Common myeloid progenitor, CD34-positive (primary cell): ENCODE measurements at regions not wholly inside any gene's neighbourhood (a gene's known extent, or its start where the extent isn't known, plus 50 kb on each side); places are given as distances from the start of the nearest gene placed in this dataset.

Experiments used
- CTCF ChIA-PET: fragments of 350-600 bp; sonication (Branson Sonifier 250); formaldehyde crosslinking; loops from one replicate; lab custom pipeline; 2021; ENCODE audit warnings: antibody characterized with exemption; lab: Charles Lee
- POLR2A ChIA-PET: fragments of 350-600 bp; sonication (Branson Sonifier 250); formaldehyde crosslinking; loops from one replicate; lab custom pipeline; 2021; ENCODE audit warnings: antibody characterized with exemption; lab: Charles Lee
- DNase-seq, 3 donors: peaks; one replicate each; pipeline versions ENCODE4 v3.0.0 to v3.0.0-alpha.2; 2013
- H3K27ac ChIP-seq, 2 experiments: 1 replicate in 1 of 2; 2 replicates in 1 of 2; pipeline ENCODE4 v1.7.0; 2013; ENCODE audit warnings: inconsistent platforms in 2 of 2, low read length in 2 of 2, mild to moderate bottlenecking in 2 of 2, low read depth in 1 of 2, moderate library complexity in 1 of 2; ENCODE audit not compliant: severe bottlenecking in 2 of 2, insufficient read depth in 1 of 2, poor library complexity in 1 of 2
- H3K27me3 ChIP-seq, 5 experiments: replicated peaks in 2 of 5; 1 replicate in 3 of 5; 2 replicates in 2 of 5; pipeline versions ENCODE4 v1.6.1 to v1.7.0; 2013; ENCODE audit warnings: low read length in 4 of 5, mild to moderate bottlenecking in 2 of 5, moderate library complexity in 2 of 5, inconsistent platforms in 1 of 5; ENCODE audit not compliant: insufficient read depth in 5 of 5, control insufficient read depth in 4 of 5
- H3K36me3 ChIP-seq, 4 experiments: 1 replicate in 2 of 4; 2 replicates in 2 of 4; pipeline versions ENCODE4 v1.6.1 to v1.7.0; 2013; ENCODE audit warnings: low read length in 3 of 4, control low read depth in 1 of 4, mild to moderate bottlenecking in 1 of 4; ENCODE audit not compliant: control insufficient read depth in 4 of 4, insufficient read depth in 4 of 4
- H3K4me1 ChIP-seq, 4 experiments: 1 replicate in 3 of 4; 2 replicates in 1 of 4; pipeline versions ENCODE4 v1.6.1 to v1.7.1; 2013; ENCODE audit warnings: low read length in 3 of 4, mild to moderate bottlenecking in 3 of 4, control low read depth in 1 of 4, inconsistent platforms in 1 of 4, moderate library complexity in 1 of 4; ENCODE audit not compliant: control insufficient read depth in 4 of 4, insufficient read depth in 4 of 4; ENCODE audit errors: control extremely low read depth in 1 of 4
- H3K4me3 ChIP-seq, 7 experiments: 1 replicate in 4 of 7; 2 replicates in 3 of 7; pipeline versions ENCODE4 v1.5.1 to v1.7.0; 2013; ENCODE audit warnings: mild to moderate bottlenecking in 7 of 7, low read length in 6 of 7, moderate library complexity in 6 of 7, inconsistent platforms in 2 of 7, low read depth in 2 of 7, control low read depth in 1 of 7; ENCODE audit not compliant: insufficient read depth in 4 of 7, control insufficient read depth in 1 of 7; ENCODE audit errors: extremely low read depth in 1 of 7
- H3K9me3 ChIP-seq, 5 experiments: 1 replicate in 4 of 5; 2 replicates in 1 of 5; pipeline versions ENCODE4 v1.6.1 to v1.7.1; 2013; ENCODE audit warnings: low read length in 4 of 5, mild to moderate bottlenecking in 2 of 5, inconsistent platforms in 1 of 5, low read depth in 1 of 5, moderate library complexity in 1 of 5; ENCODE audit not compliant: control insufficient read depth in 4 of 5, insufficient read depth in 2 of 5; ENCODE audit errors: control extremely low read depth in 1 of 5
- WGBS: methylation state at CpG from one replicate; pipeline ENCODE4 v1.1.5; 2013; ENCODE audit not compliant: insufficient coverage; 5-methylcytosine and 5-hydroxymethylcytosine counted together

- 91% methylated on average over 12 of the region's 15 CpGs for WGBS
- ChIA-PET CTCF (no interaction called here), POLR2A (no interaction called here)
- DNase-seq: no peak
- Histone ChIP-seq H3K36me3 (no peaks in the 10 kb centered on the region), H3K4me1 (no peaks in the 10 kb centered on the region), H3K4me3 (no peak overlapping the region), H3K27me3 (no peaks in the 10 kb centered on the region), H3K27ac (no peak overlapping the region), H3K9me3 (peaks cover 0 to 3% (median 2%) of the 10 kb centered on the region in 5 experiments)
Measured at GRCh38 chrX:149114001-149114400, 391.1 kb downstream of the IDS start.

GRCh38 chrX:149097786-149098185 is 407.3 kb downstream of the IDS start:
- DNase-seq: peak; percentile 22 to 69 (median 57)
- Histone ChIP-seq H3K4me1 (peaks cover 0 to 8% (median 5%) of the 10 kb centered on the region in 4 experiments), H3K27me3 (no peaks in the 10 kb centered on the region), H3K4me3 (peak overlapping the region in 1 of 7 experiments; percentile 16), H3K36me3 (no peaks in the 10 kb centered on the region), H3K9me3 (peaks cover 0 to 2% (median 0%) of the 10 kb centered on the region in 5 experiments), H3K27ac (peak overlapping the region in 1 of 2 experiments; percentile 11)
- ChIA-PET POLR2A (no interaction called here), CTCF (no interaction called here)

GRCh38 chrX:149092179-149092578 is 412.9 kb downstream of the IDS start:
- no peak for DNase-seq
- peaks cover 0 to 2% (median 0%) of the 10 kb centered on the region in 5 experiments for H3K9me3 ChIP-seq
- H3K4me1 ChIP-seq: peaks cover 0 to under 1% (median under 1%) of the 10 kb centered on the region in 4 experiments
- H3K27ac ChIP-seq: no peak overlapping the region
- H3K27me3 ChIP-seq: no peaks in the 10 kb centered on the region
- no peaks in the 10 kb centered on the region for H3K36me3 ChIP-seq
- POLR2A ChIA-PET: no interaction called here
- no peak overlapping the region for H3K4me3 ChIP-seq
- WGBS: 80% methylated on average over 1 of the region's 3 CpGs
- CTCF ChIA-PET: no interaction called here

GRCh38 chrX:149079805-149080406 is 425.2 kb downstream of the IDS start:
- WGBS: 100% methylated on average over 1 of the region's 5 CpGs
- DNase-seq: no peak
- CTCF ChIA-PET: no interaction called here
- H3K36me3 ChIP-seq: no peaks in the 10 kb centered on the region
- peaks cover 0 to 2% (median 0%) of the 10 kb centered on the region in 5 experiments for H3K9me3 ChIP-seq
- H3K27me3 ChIP-seq: no peaks in the 10 kb centered on the region
- POLR2A ChIA-PET: no interaction called here
- no peak overlapping the region for H3K27ac ChIP-seq
- H3K4me3 ChIP-seq: no peak overlapping the region
- H3K4me1 ChIP-seq: peaks cover 0 to 2% (median under 1%) of the 10 kb centered on the region in 4 experiments

- ChIA-PET CTCF (interaction anchor here (1.4 kb wide), 1 partner anchor 10 kb away, joined by 3 read pairs; no protein-coding TSS in a partner anchor), POLR2A (no interaction called here)
- DNase-seq: peak; percentile 20 to 79 (median 74)
- H3K9me3 ChIP-seq: no peaks in the 10 kb centered on the region
- H3K4me3 ChIP-seq: peak overlapping the region in 1 of 7 experiments; percentile 48
- peak overlapping the region in 1 of 2 experiments; percentile 13 for H3K27ac ChIP-seq
- peaks cover 0 to 12% (median 8%) of the 10 kb centered on the region in 4 experiments for H3K4me1 ChIP-seq
- WGBS: 25% methylated on average over 6 of the region's 8 CpGs
- H3K27me3 ChIP-seq: no peaks in the 10 kb centered on the region
- no peaks in the 10 kb centered on the region for H3K36me3 ChIP-seq
Measured at GRCh38 chrX:149074398-149074797, 430.7 kb downstream of the IDS start.

GRCh38 chrX:149073479-149073878 is 431.6 kb downstream of the IDS start:
- Histone ChIP-seq H3K27me3 (no peaks in the 10 kb centered on the region), H3K4me1 (peaks cover 0 to 12% (median 8%) of the 10 kb centered on the region in 4 experiments), H3K27ac (no peak overlapping the region), H3K4me3 (no peak overlapping the region), H3K36me3 (no peaks in the 10 kb centered on the region), H3K9me3 (no peaks in the 10 kb centered on the region)
- POLR2A ChIA-PET: no interaction called here
- DNase-seq: no peak
- CTCF ChIA-PET: interaction anchor here (1.4 kb wide), 1 partner anchor 9 kb away, joined by 3 read pairs; no protein-coding TSS in a partner anchor
- WGBS: no CpG with 5 or more reads among the region's 3 CpGs

GRCh38 chrX:149069899-149070298 is 435.2 kb downstream of the IDS start:
- no peaks in the 10 kb centered on the region for H3K27me3 ChIP-seq
- DNase-seq: no peak
- WGBS: 80% methylated on average over 1 of the region's 2 CpGs
- H3K9me3 ChIP-seq: peaks cover 0 to 2% (median 0%) of the 10 kb centered on the region in 5 experiments
- CTCF ChIA-PET: no interaction called here
- no peak overlapping the region for H3K4me3 ChIP-seq
- no peaks in the 10 kb centered on the region for H3K36me3 ChIP-seq
- no peak overlapping the region for H3K27ac ChIP-seq
- POLR2A ChIA-PET: no interaction called here
- H3K4me1 ChIP-seq: peaks cover 0 to 10% (median 7%) of the 10 kb centered on the region in 4 experiments
